Left ventricle myocardium superior (tissue), 1 donor: ENCODE measurements at regions not wholly inside any gene's neighbourhood (a gene's known extent, or its start where the extent isn't known, plus 50 kb on each side); places are given as distances from the start of the nearest gene placed in this dataset.
A peak's percentile ranks its signal among the peaks of the same experiment; 100 is the strongest.

ENCODE experiments used
- ATAC-seq: fragments of 200-7000 bp; cut with Tn5 transposase; one replicate; pipeline ENCODE4 v1.9.1; 2020; ENCODE audit warnings: mild to moderate bottlenecking, moderate library complexity
- DNase-seq: peaks from one replicate; pipeline ENCODE4 v3.0.0-alpha.2; 2020
- intact Hi-C: fragments of 100-400 bp; cut with micrococcal nuclease; formaldehyde crosslinking; loops from one replicate; pipeline ENCODE4 v1.11.0; 2022
- donor health status: DM: no; HTN: yes; CAD: no; lungs with severe emphysema.

DNA sequence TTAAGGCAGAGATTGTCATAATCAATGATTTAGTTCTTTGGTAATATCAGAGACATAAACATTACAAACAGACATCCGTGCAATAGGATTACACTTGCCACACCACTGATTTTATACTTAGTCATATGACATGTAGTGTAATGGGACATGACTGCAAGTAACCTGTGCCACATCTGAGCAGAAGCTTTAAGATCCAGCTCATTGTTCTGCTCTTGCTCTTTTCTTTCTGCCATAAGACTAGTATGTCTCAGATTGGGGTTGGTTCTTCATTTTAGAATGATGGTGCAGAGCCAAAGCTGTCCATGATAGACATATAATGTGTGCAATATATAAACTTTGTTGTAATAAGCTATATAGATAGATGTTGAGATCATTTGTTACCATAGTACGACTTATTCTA lies 119.7 kb upstream of the SEMA3A start:
- no peak for DNase-seq
- intact Hi-C loops: no loop called here
- ATAC-seq: no peak

DNA sequence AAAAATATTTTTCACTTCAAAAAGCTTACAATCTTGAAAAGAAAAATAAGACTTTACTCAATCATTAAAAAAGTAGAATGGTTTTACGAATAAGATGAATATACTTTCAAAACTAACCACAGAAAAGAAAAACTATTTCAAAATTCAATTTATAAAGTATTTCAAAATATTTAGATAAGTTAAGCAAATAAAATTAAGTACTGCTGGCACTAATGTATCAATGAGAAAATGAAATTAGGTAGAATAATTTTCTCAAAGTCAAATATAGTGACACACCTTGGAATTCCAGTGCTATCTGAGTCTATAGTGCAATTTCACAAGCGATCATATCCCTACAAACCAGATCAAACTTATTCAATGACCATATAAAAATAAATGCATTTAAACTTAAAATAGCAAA lies 109.8 kb upstream of the SEMA3A start:
- no peak for ATAC-seq
- intact Hi-C loops: no loop called here
- DNase-seq: no peak

DNA sequence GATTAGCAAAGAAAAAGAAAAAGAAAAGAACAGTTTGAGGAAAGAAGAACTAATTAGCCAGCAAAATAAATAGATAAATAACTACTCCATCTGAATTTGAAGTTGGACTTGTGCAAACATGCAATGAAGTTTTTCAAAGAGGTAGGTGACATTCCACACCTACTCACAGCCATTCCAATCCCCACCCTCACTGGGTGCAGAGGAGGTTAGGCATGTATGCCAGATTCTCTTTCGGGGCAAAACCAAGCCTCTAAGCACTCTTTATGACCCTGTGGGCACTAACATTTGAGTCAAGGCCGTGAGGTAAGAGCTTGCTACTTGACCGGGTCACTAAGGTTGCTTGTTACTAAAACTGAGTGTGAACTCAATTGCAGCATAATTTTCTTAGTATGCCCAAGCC lies 108.4 kb upstream of the SEMA3A start:
- intact Hi-C loops: no loop called here
- ATAC-seq (no peak), DNase-seq (no peak)

DNA sequence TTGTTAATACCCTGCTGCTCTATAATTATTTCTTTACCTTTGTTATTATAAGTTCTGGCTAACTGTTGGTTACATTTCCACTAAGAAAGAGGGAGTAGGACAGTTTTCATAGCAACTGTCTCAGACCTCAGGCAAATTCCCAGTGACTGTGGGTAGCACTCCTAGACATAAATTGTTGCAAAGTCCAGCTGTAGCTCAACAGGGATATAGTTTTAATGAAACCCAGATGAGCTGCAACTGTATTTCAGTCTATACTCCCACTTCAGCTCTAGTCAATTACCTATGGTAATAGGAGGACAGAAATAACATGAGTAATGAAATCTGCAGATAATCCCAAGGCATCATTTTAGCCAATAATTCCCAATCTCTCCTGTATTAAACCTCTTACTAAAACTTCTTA lies 103.0 kb upstream of the SEMA3A start:
- intact Hi-C loops: no loop called here
- ATAC-seq (no peak), DNase-seq (no peak)

DNA sequence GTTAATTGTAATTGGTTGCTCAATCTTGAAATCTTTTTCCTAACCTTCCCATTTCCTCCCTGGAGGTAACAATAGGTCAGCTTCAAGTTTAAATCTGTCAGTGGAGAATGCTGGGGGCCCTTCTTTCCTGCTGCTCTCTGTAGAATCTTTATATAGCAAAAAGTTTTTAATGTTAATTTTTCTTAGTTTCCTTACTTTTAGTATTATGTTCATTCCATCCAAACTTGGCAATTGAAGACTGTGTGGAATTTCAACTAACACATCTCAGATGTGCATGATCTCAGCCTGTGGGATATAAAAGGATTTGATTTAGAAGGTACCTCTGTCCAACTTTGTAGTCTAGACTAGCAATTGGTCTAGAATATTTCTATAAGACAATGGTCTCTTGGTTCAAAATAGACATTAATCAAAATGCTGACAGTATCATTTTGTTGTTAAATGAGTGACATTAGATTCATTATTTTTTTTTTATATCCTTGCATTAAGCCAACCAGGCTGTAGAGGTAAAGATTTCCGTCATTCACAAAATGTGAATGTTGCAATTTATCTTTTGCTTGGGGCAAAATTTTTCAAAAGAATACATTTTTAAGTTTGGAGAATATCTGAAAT lies 100.4 kb upstream of the SEMA3A start:
- no peak for ATAC-seq
- intact Hi-C loops: no loop called here
- no peak for DNase-seq

DNA sequence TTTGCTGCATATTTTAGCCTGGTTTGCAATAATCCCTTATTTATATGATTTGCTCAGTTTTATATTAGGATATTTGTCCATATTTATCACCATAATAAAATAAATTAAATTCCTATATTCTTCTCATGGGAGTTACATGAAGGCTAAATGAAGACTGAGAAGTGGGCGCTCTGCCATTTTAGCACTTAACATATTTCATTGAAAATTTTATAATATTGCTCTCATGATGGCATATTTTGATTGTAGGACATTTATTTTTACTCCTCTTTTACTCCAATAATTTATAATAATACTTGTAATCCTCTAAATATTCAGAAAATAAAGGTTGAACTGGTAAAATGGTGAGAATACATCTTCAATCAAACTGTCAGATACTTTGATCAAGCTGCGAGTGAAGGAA lies 99.8 kb upstream of the SEMA3A start:
- ATAC-seq (no peak), DNase-seq (no peak)
- intact Hi-C loops: no loop called here

DNA sequence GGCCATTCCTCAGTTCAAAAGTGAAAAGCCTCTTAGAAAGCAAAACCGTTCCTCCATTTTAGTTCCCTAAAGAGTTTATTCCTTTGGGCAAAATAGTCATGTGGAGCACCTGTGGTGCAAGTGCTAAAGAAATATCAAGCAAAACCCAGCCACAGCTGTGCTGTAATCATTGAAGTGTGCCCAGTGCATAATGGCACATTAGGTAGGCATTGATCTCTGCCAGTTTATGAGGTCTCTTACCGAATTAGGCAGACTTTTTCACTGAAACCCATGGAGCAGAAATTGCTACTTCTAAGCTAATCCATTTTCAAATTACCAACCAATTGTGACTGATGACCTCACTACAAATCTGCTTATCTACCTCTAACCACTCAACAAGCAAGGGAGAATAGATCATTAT lies 97.2 kb upstream of the SEMA3A start:
- no peak for DNase-seq
- intact Hi-C loops: no loop called here
- no peak for ATAC-seq

DNA sequence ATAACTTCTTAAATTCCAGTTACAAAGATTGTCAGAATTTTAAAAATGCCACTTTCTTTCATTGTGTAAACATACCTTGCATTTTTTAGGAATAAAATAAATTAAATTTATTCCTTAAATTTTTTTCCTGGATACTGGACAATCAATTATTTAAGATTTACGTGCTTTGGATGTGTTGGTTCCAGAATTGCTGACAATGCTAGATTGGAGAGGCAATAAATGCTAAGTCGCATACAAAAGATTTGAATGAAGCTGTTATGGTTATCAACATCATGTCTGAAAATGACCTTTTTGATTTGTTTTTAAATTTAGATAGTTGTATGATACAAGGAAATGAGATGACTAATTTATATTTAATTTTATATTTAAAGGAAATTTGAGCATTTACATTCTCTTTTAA lies 89.2 kb upstream of the SEMA3A start:
- DNase-seq (no peak), ATAC-seq (no peak)
- intact Hi-C loops: no loop called here

DNA sequence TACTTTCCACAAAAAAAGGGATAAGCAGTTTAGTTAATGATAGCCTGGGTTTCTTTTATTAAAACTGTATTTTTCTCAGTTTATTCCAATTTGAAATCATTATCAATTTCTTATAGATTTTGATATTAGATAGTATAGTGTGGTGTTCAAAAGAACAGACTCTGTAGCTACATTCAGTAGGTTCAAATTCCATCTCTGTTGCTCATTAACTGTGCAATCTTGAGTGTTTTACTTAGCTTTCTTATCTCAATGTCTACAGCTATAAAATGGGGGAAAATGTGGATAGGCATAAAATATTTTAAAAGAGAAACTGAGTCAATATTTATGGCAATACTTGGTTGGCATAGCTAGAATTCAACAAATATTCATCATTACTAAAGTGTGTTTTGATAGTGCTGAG lies 86.9 kb upstream of the SEMA3A start:
- no peak for ATAC-seq
- intact Hi-C loops: no loop called here
- DNase-seq: no peak

DNA sequence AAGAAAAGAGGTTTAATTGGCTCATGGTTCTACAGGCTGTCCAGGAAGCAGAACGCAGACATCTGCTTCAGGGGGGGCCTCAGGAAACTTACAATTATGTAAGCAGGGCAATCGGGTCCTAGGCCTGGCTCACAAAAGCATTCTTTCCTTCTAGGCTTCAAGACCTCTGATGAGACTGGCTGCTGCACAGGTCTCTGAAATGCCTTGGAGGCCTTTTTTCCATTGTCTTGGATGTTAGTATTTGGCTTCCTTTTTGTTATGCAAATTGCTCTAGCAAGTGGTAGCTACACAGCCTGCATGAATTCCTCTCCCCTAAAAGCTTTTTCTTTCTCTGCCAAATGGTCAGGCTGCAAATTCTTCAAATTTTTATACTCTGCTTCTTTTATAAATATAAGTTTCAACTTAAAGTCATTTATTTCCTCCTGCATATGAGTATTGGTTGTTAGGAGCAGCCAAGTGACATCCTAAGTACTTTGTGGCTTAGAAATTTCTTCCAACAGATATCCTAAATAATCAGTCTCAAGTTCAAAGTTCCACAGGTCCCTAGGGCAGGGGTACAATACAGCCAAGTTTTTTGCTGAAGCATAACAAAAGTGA lies 83.1 kb upstream of the SEMA3A start:
- intact Hi-C loops: no loop called here
- DNase-seq (no peak), ATAC-seq (no peak)

DNA sequence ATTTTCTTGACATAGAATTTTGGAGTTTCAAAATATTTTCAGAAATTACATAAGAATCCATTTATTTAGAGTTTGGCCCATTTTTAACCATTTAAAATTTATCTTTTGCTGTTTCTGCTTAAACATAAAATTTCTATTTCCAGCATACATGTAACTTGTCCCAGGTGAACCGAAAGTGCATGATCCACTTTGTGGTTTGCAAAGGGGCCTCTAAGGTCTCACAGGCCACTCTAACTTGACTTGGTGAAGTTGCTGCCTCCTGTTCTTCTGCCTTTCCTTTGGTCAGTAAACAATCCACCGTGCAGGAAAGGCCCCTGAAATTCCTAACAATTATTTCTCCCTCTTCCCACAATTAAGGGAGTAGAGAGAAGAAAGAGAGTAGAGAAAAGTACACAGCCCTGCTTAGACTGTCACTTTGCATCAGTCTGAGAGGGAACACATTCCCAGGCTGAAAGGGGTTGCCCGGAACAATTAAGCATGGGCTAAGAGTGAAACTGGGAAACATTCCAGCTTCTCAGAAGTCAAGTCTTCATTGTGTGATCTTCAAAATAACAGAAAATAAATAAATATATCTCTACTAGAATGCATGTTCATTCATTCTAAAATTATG lies 79.5 kb upstream of the SEMA3A start:
- intact Hi-C loops: no loop called here
- no peak for ATAC-seq
- no peak for DNase-seq

DNA sequence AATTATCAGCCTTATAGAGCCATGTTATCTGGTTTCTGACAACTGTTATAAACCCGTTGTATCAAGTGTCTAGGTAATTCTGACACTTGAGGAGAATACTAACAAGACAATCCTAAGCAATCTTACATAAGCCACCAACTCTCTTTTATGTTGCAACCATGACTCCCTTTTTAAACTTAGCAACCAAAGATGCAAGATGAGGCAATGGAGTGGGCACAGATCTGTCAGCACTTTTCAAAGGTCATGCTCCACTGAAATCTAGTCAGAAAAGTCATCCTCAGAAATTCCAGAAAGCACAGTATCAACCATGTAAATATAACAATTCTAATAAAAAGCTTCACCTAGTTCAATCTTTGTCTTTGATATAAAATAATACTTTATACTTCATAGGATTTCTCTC lies 77.0 kb upstream of the SEMA3A start:
- intact Hi-C loops: no loop called here
- ATAC-seq: no peak
- no peak for DNase-seq

DNA sequence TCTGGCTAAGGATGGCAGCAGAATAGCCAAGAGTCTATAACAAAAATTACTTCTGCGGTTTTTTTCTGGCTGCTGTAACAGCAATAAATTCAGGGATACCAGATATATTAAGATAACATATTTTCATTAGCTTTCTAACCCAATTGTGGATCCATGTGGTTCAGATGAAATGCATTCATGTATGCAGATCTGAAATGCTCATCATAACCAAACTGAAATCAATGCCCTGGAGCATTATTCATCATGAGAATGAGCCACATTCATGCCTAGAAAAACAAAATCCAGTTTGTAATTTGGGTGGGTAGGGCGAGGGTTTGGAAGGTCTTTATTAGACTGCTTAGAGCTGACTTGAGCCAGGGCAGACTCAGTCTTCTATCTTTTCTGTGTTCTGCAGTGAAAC lies 69.8 kb upstream of the SEMA3A start:
- ATAC-seq (no peak), DNase-seq (no peak)
- intact Hi-C loops: no loop called here

DNA sequence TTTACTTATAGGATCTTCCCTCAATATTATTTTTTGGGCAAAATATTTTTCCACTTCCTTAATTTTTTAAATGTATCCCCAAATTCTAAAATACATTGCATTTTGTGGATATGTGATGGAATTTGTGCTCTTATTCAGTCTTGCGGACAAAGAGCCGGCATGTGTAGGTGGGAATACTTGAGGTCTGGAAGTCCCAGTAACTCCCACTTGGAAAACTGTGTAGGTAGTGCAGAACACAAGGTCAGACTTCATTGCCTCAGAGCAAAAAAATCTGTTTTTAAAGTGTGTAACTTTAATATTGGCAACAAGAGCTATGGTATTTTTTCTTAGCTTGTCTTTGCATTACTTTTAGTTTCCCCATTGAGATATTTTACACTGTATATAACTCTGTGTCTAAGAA lies 68.5 kb upstream of the SEMA3A start:
- no peak for DNase-seq
- intact Hi-C loops: no loop called here
- no peak for ATAC-seq

DNA sequence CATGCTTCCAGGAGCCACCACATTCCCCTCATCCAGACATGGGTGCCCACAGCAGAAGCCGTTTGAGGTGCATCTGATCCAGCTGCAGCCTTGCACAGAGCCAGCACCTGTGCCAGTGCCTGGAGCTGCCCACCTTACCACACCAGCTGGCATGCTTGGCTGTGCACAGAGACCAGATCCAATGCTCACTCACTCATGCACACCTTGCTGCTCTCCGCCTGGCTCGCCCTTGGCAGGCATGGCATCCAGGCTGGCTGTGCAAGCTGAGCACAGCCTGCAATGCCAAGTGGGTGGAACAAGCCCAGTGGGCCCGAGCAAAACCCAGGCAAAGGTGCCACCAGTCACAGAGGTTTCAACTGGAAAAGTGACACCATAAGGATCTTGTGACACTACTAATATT lies 66.9 kb upstream of the SEMA3A start:
- ATAC-seq (no peak), DNase-seq (no peak)
- intact Hi-C loops: no loop called here

DNA sequence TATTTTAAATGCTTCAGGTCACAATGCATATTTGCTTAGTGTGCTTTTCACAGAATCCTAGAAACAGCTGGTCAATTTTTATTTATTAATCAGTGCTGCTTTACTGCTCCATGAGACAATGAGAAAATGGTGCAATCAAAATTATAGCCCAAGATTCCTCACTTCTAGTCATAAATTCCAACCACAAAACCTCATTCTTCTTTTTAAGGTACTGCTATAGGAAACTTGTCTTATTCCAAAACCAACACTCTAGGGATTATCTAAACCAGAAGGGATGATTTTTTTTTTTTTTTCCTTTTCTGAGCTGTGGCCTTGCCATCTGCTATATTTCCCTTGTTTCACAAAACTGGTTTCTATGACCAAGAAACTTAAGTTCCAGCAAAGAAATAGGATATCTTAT lies 64.0 kb upstream of the SEMA3A start:
- no peak for DNase-seq
- no peak for ATAC-seq
- intact Hi-C loops: no loop called here

DNA sequence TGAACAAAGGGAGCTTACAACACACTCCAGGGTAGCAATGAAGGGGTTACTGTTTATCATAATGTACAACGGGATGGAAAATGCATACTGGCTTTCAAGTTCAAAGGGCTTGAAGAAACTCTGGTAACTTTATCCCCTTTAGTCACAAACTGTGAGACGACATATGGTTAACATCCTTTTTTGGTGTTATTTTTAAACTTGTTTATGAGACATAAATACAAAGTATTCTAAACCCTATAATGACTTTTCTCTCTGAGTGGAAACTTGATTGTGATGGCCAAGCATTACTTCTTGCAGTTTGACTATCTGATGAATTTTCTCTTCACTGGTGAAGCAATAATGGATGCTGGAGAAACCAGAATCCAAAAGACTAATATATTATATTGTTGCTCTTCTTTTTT lies 62.0 kb upstream of the SEMA3A start:
- no peak for DNase-seq
- intact Hi-C loops: no loop called here
- no peak for ATAC-seq

DNA sequence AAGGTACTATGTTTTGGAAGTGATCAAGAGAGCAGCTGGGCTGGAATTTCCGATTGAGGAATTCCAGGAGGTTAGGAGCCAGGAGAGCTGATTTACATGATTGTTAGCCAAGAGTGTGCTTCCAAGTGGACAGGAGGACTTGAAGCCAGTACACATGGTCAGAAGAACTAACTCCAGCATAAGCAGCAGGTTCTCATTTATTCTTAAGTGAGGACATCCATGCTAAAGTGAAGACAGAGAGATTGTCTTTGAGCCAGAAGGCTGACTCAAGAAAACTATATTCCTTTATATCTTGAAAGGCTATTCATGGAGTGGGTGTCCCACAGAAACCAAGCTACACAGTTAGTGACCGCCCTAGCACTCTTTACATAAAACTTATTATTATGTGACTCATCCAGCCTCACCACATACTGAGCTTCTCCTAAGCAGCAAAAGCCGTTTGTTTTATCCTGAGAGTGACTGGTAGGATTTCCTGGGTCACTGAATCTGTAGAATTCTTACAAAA lies 56.7 kb upstream of the SEMA3A start:
- DNase-seq (no peak), ATAC-seq (no peak)
- intact Hi-C loops: no loop called here

DNA sequence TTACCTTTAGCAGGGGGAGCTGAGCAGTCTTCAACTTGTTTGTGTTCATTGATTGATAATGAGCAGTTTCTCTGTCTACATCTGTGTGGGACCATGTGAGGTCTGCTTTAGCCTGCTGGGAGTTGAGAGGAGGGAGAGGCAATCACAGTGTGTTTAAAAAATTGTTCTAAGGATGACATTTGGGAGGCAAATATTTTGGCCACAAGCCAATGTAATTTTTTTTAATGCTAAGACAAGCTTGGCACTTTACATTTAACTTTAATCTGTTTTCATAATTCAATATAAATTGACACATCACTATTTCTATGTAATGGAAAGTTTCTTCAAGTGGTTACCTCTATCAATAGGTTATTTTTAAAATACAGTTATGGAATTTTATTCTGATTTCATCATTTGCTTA lies 55.9 kb upstream of the SEMA3A start:
- intact Hi-C loops: no loop called here
- ATAC-seq: no peak

DNA sequence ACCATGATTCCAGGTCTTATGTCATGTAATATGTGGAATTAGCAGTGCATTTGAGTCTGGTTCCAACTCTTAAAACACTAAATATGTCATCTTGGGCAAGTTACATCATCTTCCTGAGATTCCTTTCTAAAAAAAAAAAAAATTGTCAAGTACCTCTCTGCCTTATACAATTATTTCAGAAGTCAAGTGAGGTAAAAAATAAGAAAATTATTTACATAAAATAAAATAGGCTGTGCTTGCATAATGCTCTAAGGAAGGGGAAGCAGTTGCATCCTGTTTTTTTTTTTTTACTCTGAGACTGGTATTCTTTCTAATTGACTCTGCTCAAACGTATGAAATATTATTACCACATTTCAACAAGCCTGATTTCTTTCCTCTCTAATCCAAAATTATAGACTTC lies 55.1 kb upstream of the SEMA3A start:
- intact Hi-C loops: no loop called here
- DNase-seq (no peak), ATAC-seq (no peak)

More for the DNA sequence above, 55.9 kb upstream of the SEMA3A start:
- no peak for DNase-seq

DNA sequence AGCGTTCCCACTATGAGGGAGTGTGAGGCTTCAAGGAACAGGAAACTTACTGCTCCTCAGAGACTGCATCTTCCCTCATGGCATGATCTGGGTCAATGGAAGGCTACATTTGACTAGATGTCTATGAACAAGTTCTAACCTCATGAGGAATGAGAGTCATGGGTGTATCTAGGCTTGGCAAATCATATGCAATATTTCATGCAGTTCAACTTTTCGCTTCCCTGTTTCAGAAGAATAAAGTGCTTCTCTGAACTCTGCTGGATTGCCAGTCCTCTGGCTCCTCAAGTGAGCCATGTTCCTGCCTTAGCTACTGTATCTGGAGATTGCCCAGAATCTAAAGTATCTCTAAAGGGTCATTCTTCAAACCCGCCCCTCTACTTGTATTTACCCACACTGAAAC lies 54.3 kb upstream of the SEMA3A start:
- DNase-seq (no peak), ATAC-seq (peak; percentile 50)
- intact Hi-C loops: no loop called here
